ENCODE measurements at regions not wholly inside any gene's neighbourhood (a gene's known extent, or its start where the extent isn't known, plus 50 kb on each side); places are given as distances from the start of the nearest gene placed in this dataset.

- no peak for DNase-seq
Observed at GRCh38 chr13:24052547-24053518, 107.7 kb upstream of the SPATA13 start.

GRCh38 chr13:24053519-24054251 is 106.8 kb upstream of the SPATA13 start:
- peak; percentile 57 to 63 for DNase-seq

GRCh38 chr13:24056616-24057137 is 103.8 kb upstream of the SPATA13 start:
- DNase-seq: no peak

- no peak for DNase-seq
Observed at GRCh38 chr13:24060993-24061392, 99.5 kb upstream of the SPATA13 start.

- DNase-seq: peak in 1 of 2 donors; percentile 6
Observed at GRCh38 chr13:24063281-24063877, 97.1 kb upstream of the SPATA13 start.

GRCh38 chr13:24064371-24064770 is 96.1 kb upstream of the SPATA13 start:
- no peak for DNase-seq

GRCh38 chr13:24065176-24065575 is 95.3 kb upstream of the SPATA13 start:
- DNase-seq: no peak

GRCh38 chr13:24066405-24067295 is 93.9 kb upstream of the SPATA13 start:
- DNase-seq: no peak

- DNase-seq: no peak
Observed at GRCh38 chr13:24068472-24068871, 92.0 kb upstream of the SPATA13 start.

- DNase-seq: no peak
Observed at GRCh38 chr13:24071016-24071415, 89.5 kb upstream of the SPATA13 start.

GRCh38 chr13:24071423-24072075 is 89.0 kb upstream of the SPATA13 start:
- DNase-seq: no peak

- no peak for DNase-seq
Observed at GRCh38 chr13:24073657-24074056, 86.9 kb upstream of the SPATA13 start.

- no peak for DNase-seq
Observed at GRCh38 chr13:24074678-24075077, 85.8 kb upstream of the SPATA13 start.

GRCh38 chr13:24075137-24075975 is 85.2 kb upstream of the SPATA13 start:
- DNase-seq: no peak

GRCh38 chr13:24076109-24076508 is 84.4 kb upstream of the SPATA13 start:
- DNase-seq: no peak

- no peak for DNase-seq
Observed at GRCh38 chr13:24076636-24077035, 83.9 kb upstream of the SPATA13 start.

GRCh38 chr13:24080134-24080533 is 80.4 kb upstream of the SPATA13 start:
- DNase-seq: no peak

GRCh38 chr13:24081387-24081786 is 79.1 kb upstream of the SPATA13 start:
- DNase-seq: no peak

GRCh38 chr13:24083141-24083540 is 77.4 kb upstream of the SPATA13 start:
- no peak for DNase-seq

- DNase-seq: no peak
Observed at GRCh38 chr13:24083722-24084421, 76.6 kb upstream of the SPATA13 start.
